SJSA1 (cell line): ENCODE measurements at regions not wholly inside any gene's neighbourhood (a gene's known extent, or its start where the extent isn't known, plus 50 kb on each side); places are given as distances from the start of the nearest gene placed in this dataset.

Experiments used
- DNase-seq, 2 experiments: peaks; one replicate each; pipeline ENCODE4 v3.0.0-alpha.2; 2015 to 2020; ENCODE audit warnings: low spot score in 2 of 2, low read depth in 1 of 2
- H3K27ac ChIP-seq: fragments of 250-450 bp; sonication (Bioruptor Pico); 2 replicates; pipeline ENCODE4 v1.5.1; 2020; ENCODE audit warnings: mild to moderate bottlenecking, moderate library complexity
- H3K27me3 ChIP-seq: fragments of 250-450 bp; sonication (Bioruptor Pico); replicated peaks from 2 replicates; pipeline ENCODE4 v1.5.1; 2020; ENCODE audit warnings: mild to moderate bottlenecking, moderate library complexity
- H3K36me3 ChIP-seq: fragments of 250-450 bp; sonication (Bioruptor Pico); 2 replicates; pipeline ENCODE4 v1.5.1; 2020; ENCODE audit warnings: mild to moderate bottlenecking
- H3K4me1 ChIP-seq: fragments of 250-450 bp; sonication (Bioruptor Pico); replicated peaks from 2 replicates; pipeline ENCODE4 v1.6.1; 2021; ENCODE audit warnings: mild to moderate bottlenecking
- H3K4me3 ChIP-seq: fragments of 250-450 bp; sonication (Bioruptor Pico); 2 replicates; pipeline ENCODE4 v1.5.1; 2020; ENCODE audit warnings: mild to moderate bottlenecking
- H3K9me3 ChIP-seq: fragments of 250-450 bp; sonication (Bioruptor Pico); replicated peaks from 2 replicates; pipeline ENCODE4 v1.5.1; 2020; ENCODE audit warnings: mild to moderate bottlenecking

- no peak for DNase-seq
Observed at GRCh38 chr1:99595441-99595840, 50.5 kb upstream of the PALMD start.

More at GRCh38 chr1:99595441-99595840, 50.5 kb upstream of the PALMD start:
- H3K36me3 ChIP-seq, result peaks cover 4% of the 10 kb centered on the region; the same call in 1 of the 2 replicates
- no peak overlapping the region for H3K4me3 ChIP-seq
- peaks cover 25% of the 10 kb centered on the region for H3K4me1 ChIP-seq
- no peaks in the 10 kb centered on the region for H3K9me3 ChIP-seq
- H3K27me3 ChIP-seq, result no peaks in the 10 kb centered on the region
- H3K27ac ChIP-seq, result no peak overlapping the region
